Liver (tissue), 8 donors: ENCODE measurements at regions not wholly inside any gene's neighbourhood (a gene's known extent, or its start where the extent isn't known, plus 50 kb on each side); places are given as distances from the start of the nearest gene placed in this dataset.

ENCODE experiments used
- DNase-seq: peaks from one replicate; pipeline ENCODE4 v3.0.0-alpha.2; 2017; ENCODE audit warnings: low spot score
- H3K27ac ChIP-seq, 2 donors: one replicate each; pipeline ENCODE4 v1.7.0; 2013; ENCODE audit warnings: inconsistent platforms in 2 of 2, low read length in 2 of 2, control low read depth in 1 of 2, low read depth in 1 of 2, mild to moderate bottlenecking in 1 of 2
- H3K27me3 ChIP-seq, 4 donors: one replicate each; pipeline versions ENCODE4 v1.6.1 to v1.7.0; 2013; ENCODE audit warnings: low read length in 3 of 4, inconsistent platforms in 1 of 4, mild to moderate bottlenecking in 1 of 4, moderate library complexity in 1 of 4; ENCODE audit not compliant: control insufficient read depth in 4 of 4, insufficient read depth in 4 of 4
- H3K36me3 ChIP-seq, 4 donors: one replicate each; pipeline versions ENCODE4 v1.6.1 to v1.7.0; 2013; ENCODE audit warnings: low read length in 3 of 4, mild to moderate bottlenecking in 3 of 4, low read depth in 1 of 4, moderate library complexity in 1 of 4; ENCODE audit not compliant: control insufficient read depth in 4 of 4, insufficient read depth in 3 of 4
- H3K4me1 ChIP-seq, 4 donors: one replicate each; pipeline versions ENCODE4 v1.6.1 to v1.7.0; 2013; ENCODE audit warnings: low read length in 3 of 4, mild to moderate bottlenecking in 3 of 4, moderate library complexity in 1 of 4; ENCODE audit not compliant: control insufficient read depth in 4 of 4, insufficient read depth in 4 of 4
- H3K4me3 ChIP-seq, 3 donors: one replicate each; pipeline versions ENCODE4 v1.6.1 to v1.7.0; 2013; ENCODE audit warnings: low read length in 3 of 3, control low read depth in 1 of 3, low read depth in 1 of 3, mild to moderate bottlenecking in 1 of 3
- H3K9ac ChIP-seq, 2 donors: one replicate each; pipeline ENCODE4 v1.7.0; 2013; ENCODE audit warnings: low read length in 2 of 2, mild to moderate bottlenecking in 2 of 2, moderate library complexity in 2 of 2, control low read depth in 1 of 2, low read depth in 1 of 2
- H3K9me3 ChIP-seq, 4 donors: one replicate each; pipeline versions ENCODE4 v1.6.1 to v1.7.0; 2013; ENCODE audit warnings: low read length in 3 of 4; ENCODE audit not compliant: control insufficient read depth in 4 of 4
- CTCF ChIP-seq: fragments of 150-350 bp; IDR thresholded peaks from 2 replicates; pipeline ENCODE4 v1.5.1; 2017; ENCODE audit warnings: improper control_type of control experiment, low read depth, low read length; ENCODE audit not compliant: missing input control
- FOXA1 ChIP-seq: IDR thresholded peaks from 2 replicates; pipeline ENCODE4 v1.6.1; 2016; ENCODE audit warnings: antibody characterized with exemption
- GABPA ChIP-seq, 2 donors: IDR thresholded peaks in 1 of 2; conservative IDR thresholded peaks in 1 of 2; 2 replicates each; pipeline ENCODE4 v1.6.1; 2016; ENCODE audit warnings: antibody characterized with exemption in 2 of 2, mild to moderate bottlenecking in 1 of 2, moderate library complexity in 1 of 2
- HNF4A ChIP-seq, 2 donors: conservative IDR thresholded peaks; 2 replicates each; pipeline ENCODE4 v1.6.1; 2016; ENCODE audit warnings: antibody characterized with exemption in 2 of 2, mild to moderate bottlenecking in 2 of 2
- HNF4G ChIP-seq: IDR thresholded peaks from 2 replicates; pipeline ENCODE4 v1.6.1; 2016; ENCODE audit warnings: antibody characterized with exemption
- JUND ChIP-seq, 2 donors: IDR thresholded peaks; 2 replicates each; pipeline ENCODE4 v1.6.1; 2016; ENCODE audit warnings: antibody characterized with exemption in 2 of 2
- MAX ChIP-seq: IDR thresholded peaks from 2 replicates; pipeline ENCODE4 v1.6.1; 2016; ENCODE audit warnings: antibody characterized with exemption
- RAD21 ChIP-seq, 2 donors: IDR thresholded peaks; 2 replicates each; pipeline ENCODE4 v1.6.1; 2016; ENCODE audit warnings: antibody characterized with exemption in 2 of 2, mild to moderate bottlenecking in 2 of 2
- TAF1 ChIP-seq: conservative IDR thresholded peaks from 2 replicates; pipeline ENCODE4 v1.6.1; 2016; ENCODE audit warnings: antibody characterized with exemption, mild to moderate bottlenecking
- YY1 ChIP-seq: IDR thresholded peaks from 2 replicates; pipeline ENCODE4 v1.6.1; 2016; ENCODE audit warnings: antibody characterized with exemption, mild to moderate bottlenecking
- ZBTB33 ChIP-seq: IDR thresholded peaks from 2 replicates; pipeline ENCODE4 v1.6.1; 2016; ENCODE audit warnings: antibody characterized with exemption
- WGBS: extraction: QIAGEN DNeasy Blood & Tissue Kit; methylation state at CpG from one replicate; pipeline ENCODE4 v1.1.7; 2013; 5-methylcytosine and 5-hydroxymethylcytosine counted together
- TF ChIP-seq, protein P1 (sequence below): IDR thresholded peaks from 2 replicates; pipeline ENCODE4 v1.6.1; 2016; ENCODE audit warnings: antibody characterized with exemption, mild to moderate bottlenecking
- donor health status: healthy.
- donor health status: healthy.
- donor health status: healthy.
- donor health status: healthy.
- donor health status: healthy.

DNA sequence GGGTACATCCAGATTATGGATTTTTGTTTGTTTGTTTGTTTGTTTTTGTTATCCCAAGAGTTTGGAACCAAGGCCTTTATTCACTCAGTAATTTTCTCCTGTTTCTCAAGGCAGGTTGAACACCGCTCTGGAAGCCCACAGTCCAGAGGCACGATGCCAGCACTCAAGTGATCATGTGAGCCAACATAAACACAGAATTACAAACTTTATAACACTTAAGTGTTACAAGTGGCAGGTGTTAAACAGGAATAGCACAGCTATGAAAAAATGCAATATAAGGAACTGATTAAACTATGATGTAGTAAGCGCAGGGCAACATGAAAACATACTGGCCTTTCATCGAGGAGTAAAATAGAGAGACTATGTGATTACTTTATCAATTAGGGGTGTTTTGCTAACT, 1885.8 kb upstream of the SEL1L start:
- 83% methylated on average over 4 of the region's 4 CpGs for WGBS
- TF ChIP-seq HNF4G (no peak), JUND (IDR thresholded peaks at IDR 0.05) (no peak), CTCF (no peak), YY1 (no peak), FOXA1 (no peak)
- TF ChIP-seq, protein P1, sequence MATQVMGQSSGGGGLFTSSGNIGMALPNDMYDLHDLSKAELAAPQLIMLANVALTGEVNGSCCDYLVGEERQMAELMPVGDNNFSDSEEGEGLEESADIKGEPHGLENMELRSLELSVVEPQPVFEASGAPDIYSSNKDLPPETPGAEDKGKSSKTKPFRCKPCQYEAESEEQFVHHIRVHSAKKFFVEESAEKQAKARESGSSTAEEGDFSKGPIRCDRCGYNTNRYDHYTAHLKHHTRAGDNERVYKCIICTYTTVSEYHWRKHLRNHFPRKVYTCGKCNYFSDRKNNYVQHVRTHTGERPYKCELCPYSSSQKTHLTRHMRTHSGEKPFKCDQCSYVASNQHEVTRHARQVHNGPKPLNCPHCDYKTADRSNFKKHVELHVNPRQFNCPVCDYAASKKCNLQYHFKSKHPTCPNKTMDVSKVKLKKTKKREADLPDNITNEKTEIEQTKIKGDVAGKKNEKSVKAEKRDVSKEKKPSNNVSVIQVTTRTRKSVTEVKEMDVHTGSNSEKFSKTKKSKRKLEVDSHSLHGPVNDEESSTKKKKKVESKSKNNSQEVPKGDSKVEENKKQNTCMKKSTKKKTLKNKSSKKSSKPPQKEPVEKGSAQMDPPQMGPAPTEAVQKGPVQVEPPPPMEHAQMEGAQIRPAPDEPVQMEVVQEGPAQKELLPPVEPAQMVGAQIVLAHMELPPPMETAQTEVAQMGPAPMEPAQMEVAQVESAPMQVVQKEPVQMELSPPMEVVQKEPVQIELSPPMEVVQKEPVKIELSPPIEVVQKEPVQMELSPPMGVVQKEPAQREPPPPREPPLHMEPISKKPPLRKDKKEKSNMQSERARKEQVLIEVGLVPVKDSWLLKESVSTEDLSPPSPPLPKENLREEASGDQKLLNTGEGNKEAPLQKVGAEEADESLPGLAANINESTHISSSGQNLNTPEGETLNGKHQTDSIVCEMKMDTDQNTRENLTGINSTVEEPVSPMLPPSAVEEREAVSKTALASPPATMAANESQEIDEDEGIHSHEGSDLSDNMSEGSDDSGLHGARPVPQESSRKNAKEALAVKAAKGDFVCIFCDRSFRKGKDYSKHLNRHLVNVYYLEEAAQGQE: no peak

GRCh38 chr14:83421711-83422110, 1888.1 kb upstream of the SEL1L start:
- H3K4me3 ChIP-seq: no peak overlapping the region
- TF ChIP-seq GABPA (IDR thresholded peaks at IDR 0.05 in 1 of 2, conservative IDR thresholded peaks at IDR 0.05 in 1 of 2) (no peak), HNF4A (conservative IDR thresholded peaks at IDR 0.05) (no peak), JUND (IDR thresholded peaks at IDR 0.05) (no peak), ZBTB33 (no peak), YY1 (no peak), FOXA1 (no peak), TAF1 (no peak)
- no peaks in the 10 kb centered on the region for H3K4me1 ChIP-seq
- no peaks in the 10 kb centered on the region for H3K27me3 ChIP-seq
- no peak for DNase-seq
- no peaks in the 10 kb centered on the region for H3K9me3 ChIP-seq
- no peak overlapping the region for H3K9ac ChIP-seq
- H3K27ac ChIP-seq: no peak overlapping the region
- whole genome bisulfite sequencing: 70% methylated on average over 2 of the region's 2 CpGs
- H3K36me3 ChIP-seq: no peaks in the 10 kb centered on the region

More for the DNA sequence above, 1885.8 kb upstream of the SEL1L start:
- no peak overlapping the region for H3K4me3 ChIP-seq
- no peaks in the 10 kb centered on the region for H3K4me1 ChIP-seq
- H3K9ac ChIP-seq: no peak overlapping the region
- H3K36me3 ChIP-seq: no peaks in the 10 kb centered on the region
- no peak overlapping the region for H3K27ac ChIP-seq
- DNase-seq: no peak
- no peaks in the 10 kb centered on the region for H3K9me3 ChIP-seq
- no peaks in the 10 kb centered on the region for H3K27me3 ChIP-seq

DNA sequence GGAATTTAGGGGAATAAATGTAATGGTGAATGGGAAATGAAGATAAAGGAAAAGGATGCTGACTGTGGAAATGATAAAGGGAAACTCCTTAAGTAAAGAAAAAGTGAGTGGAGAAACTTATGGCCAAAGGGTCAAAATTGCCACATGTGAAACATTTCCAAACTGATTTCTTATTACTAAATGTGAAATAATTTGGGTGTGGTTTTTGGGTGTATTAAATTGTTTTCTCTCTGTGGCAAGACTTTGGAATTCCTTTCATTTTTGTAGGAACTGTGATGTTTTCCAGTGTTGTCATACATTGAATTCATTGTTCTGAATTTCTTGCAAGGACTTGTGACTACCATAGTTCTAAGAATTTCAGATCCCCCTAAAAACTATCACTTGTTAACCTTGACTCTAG, 1891.5 kb upstream of the SEL1L start:
- TF ChIP-seq MAX (no peak), GABPA (IDR thresholded peaks at IDR 0.05 in 1 of 2, conservative IDR thresholded peaks at IDR 0.05 in 1 of 2) (no peak), JUND (IDR thresholded peaks at IDR 0.05) (no peak), RAD21 (IDR thresholded peaks at IDR 0.05) (no peak), HNF4A (conservative IDR thresholded peaks at IDR 0.05) (no peak)
- TF ChIP-seq, protein P1: no peak
- Histone ChIP-seq H3K36me3 (no peaks in the 10 kb centered on the region), H3K4me1 (no peaks in the 10 kb centered on the region), H3K27ac (no peak overlapping the region), H3K9ac (no peak overlapping the region), H3K27me3 (no peaks in the 10 kb centered on the region), H3K4me3 (no peak overlapping the region), H3K9me3 (no peaks in the 10 kb centered on the region)
- no peak for DNase-seq
